ENCODE measurements at regions not wholly inside any gene's neighbourhood (a gene's known extent, or its start where the extent isn't known, plus 50 kb on each side); places are given as distances from the start of the nearest gene placed in this dataset.
"Not testable (repeated sequence)": the region's sequence is repeated elsewhere in the genome, so short reads cannot be mapped to it uniquely, and the experiment has no call there.

GRCh38 chr6:3617192-3617631 is 134.3 kb downstream of the PXDC1 start:
- DNase-seq = no peak
- TF ChIP-seq CTCF (IDR thresholded peaks at IDR 0.05) = no peak
- H3K27me3 Mint-ChIP-seq (ENCODE audit: insufficient read depth) = peaks cover 35% of the 10 kb centered on the region
- H3K36me3 Mint-ChIP-seq (ENCODE audit: low read depth) = no peaks in the 10 kb centered on the region
- no peak overlapping the region for H3K4me3 Mint-ChIP-seq
- H3K4me1 Mint-ChIP-seq (ENCODE audit: low read depth) = peaks cover 11% of the 10 kb centered on the region
- no peaks in the 10 kb centered on the region for H3K9me3 Mint-ChIP-seq
- H3K27ac Mint-ChIP-seq = no peak overlapping the region

GRCh38 chr6:3616565-3617176 is 134.8 kb downstream of the PXDC1 start:
- H3K27ac Mint-ChIP-seq = no peak overlapping the region
- H3K9me3 Mint-ChIP-seq = no peaks in the 10 kb centered on the region
- no peak for DNase-seq
- TF ChIP-seq CTCF (IDR thresholded peaks at IDR 0.05) = no peak
- peaks cover 17% of the 10 kb centered on the region for H3K4me1 Mint-ChIP-seq (ENCODE audit: low read depth)
- no peaks in the 10 kb centered on the region for H3K36me3 Mint-ChIP-seq (ENCODE audit: low read depth)
- H3K27me3 Mint-ChIP-seq (ENCODE audit: insufficient read depth) = peaks cover 34% of the 10 kb centered on the region
- no peak overlapping the region for H3K4me3 Mint-ChIP-seq

- H3K36me3 Mint-ChIP-seq (ENCODE audit: low read depth) = no peaks in the 10 kb centered on the region
- no peak overlapping the region for H3K27ac Mint-ChIP-seq
- no peak overlapping the region for H3K4me3 Mint-ChIP-seq
- no peak for DNase-seq
- no peak for TF ChIP-seq CTCF (IDR thresholded peaks at IDR 0.05)
- no peaks in the 10 kb centered on the region for H3K9me3 Mint-ChIP-seq
- H3K27me3 Mint-ChIP-seq (ENCODE audit: insufficient read depth) = peaks cover 29% of the 10 kb centered on the region
- H3K4me1 Mint-ChIP-seq (ENCODE audit: low read depth) = peaks cover 17% of the 10 kb centered on the region
Observed at GRCh38 chr6:3615391-3616380, 135.8 kb downstream of the PXDC1 start.

GRCh38 chr6:3614918-3615317 is 136.6 kb downstream of the PXDC1 start:
- peaks cover 23% of the 10 kb centered on the region for H3K4me1 Mint-ChIP-seq (ENCODE audit: low read depth)
- H3K4me3 Mint-ChIP-seq = no peak overlapping the region
- H3K27me3 Mint-ChIP-seq (ENCODE audit: insufficient read depth) = peaks cover 36% of the 10 kb centered on the region

GRCh38 chr6:3613565-3613964 is 137.9 kb downstream of the PXDC1 start:
- not testable (repeated sequence) for H3K27ac Mint-ChIP-seq; H3K4me3 Mint-ChIP-seq; DNase-seq; H3K9me3 Mint-ChIP-seq; H3K36me3 Mint-ChIP-seq (ENCODE audit: low read depth)
- Mint-ChIP-seq H3K27me3 (ENCODE audit: insufficient read depth) (peaks cover 40% of the 10 kb centered on the region), H3K4me1 (ENCODE audit: low read depth) (peaks cover 24% of the 10 kb centered on the region)

More at GRCh38 chr6:3614918-3615317, 136.6 kb downstream of the PXDC1 start:
- Mint-ChIP-seq H3K36me3 (ENCODE audit: low read depth) (no peaks in the 10 kb centered on the region), H3K27ac (no peak overlapping the region), H3K9me3 (no peaks in the 10 kb centered on the region)
- no peak for DNase-seq
- no peak for TF ChIP-seq CTCF (IDR thresholded peaks at IDR 0.05)
